Endodermal cell (in vitro differentiated cells): ENCODE measurements at regions not wholly inside any gene's neighbourhood (a gene's known extent, or its start where the extent isn't known, plus 50 kb on each side); places are given as distances from the start of the nearest gene placed in this dataset.

Source experiments
- DNase-seq: peaks from one replicate; pipeline ENCODE4 v3.0.0-alpha.2; 2017
- H3K27ac ChIP-seq: 2 replicates; pipeline ENCODE4 v1.5.1; 2013; ENCODE audit warnings: mild to moderate bottlenecking, low read depth, low read length, moderate library complexity
- H3K27me3 ChIP-seq: 2 replicates; pipeline ENCODE4 v1.6.1; 2013; ENCODE audit warnings: mild to moderate bottlenecking, low read length, moderate library complexity; ENCODE audit not compliant: insufficient read depth, control insufficient read depth, poor library complexity, severe bottlenecking
- H3K36me3 ChIP-seq: 2 replicates; pipeline ENCODE4 v1.7.0; 2013; ENCODE audit warnings: mild to moderate bottlenecking, low read length, moderate library complexity; ENCODE audit not compliant: control insufficient read depth, insufficient read depth
- H3K4me1 ChIP-seq: one replicate; pipeline ENCODE4 v1.7.0; 2013; ENCODE audit warnings: low read length; ENCODE audit not compliant: control insufficient read depth, insufficient read depth
- H3K4me3 ChIP-seq: 2 replicates; pipeline ENCODE4 v1.5.1; 2013; ENCODE audit warnings: mild to moderate bottlenecking, low read length, moderate library complexity
- H3K9ac ChIP-seq: 2 replicates; pipeline ENCODE4 v1.6.1; 2013; ENCODE audit warnings: mild to moderate bottlenecking, low read length, moderate library complexity; ENCODE audit not compliant: poor library complexity, severe bottlenecking; ENCODE audit errors: extremely low read depth
- H3K9me3 ChIP-seq: 2 replicates; pipeline ENCODE4 v1.6.1; 2013; ENCODE audit warnings: mild to moderate bottlenecking, low read length, moderate library complexity; ENCODE audit not compliant: control insufficient read depth
- H3K27ac Mint-ChIP-seq: 2 replicates; pipeline ENCODE4 v1.8.0; 2020; ENCODE audit warnings: mixed read lengths
- H3K27me3 Mint-ChIP-seq: 2 replicates; pipeline ENCODE4 v1.8.0; 2021; ENCODE audit warnings: mild to moderate bottlenecking, mixed read lengths; ENCODE audit not compliant: insufficient read depth
- H3K36me3 Mint-ChIP-seq: 2 replicates; pipeline ENCODE4 v1.8.0; 2020; ENCODE audit warnings: low read depth, mixed read lengths
- H3K4me1 Mint-ChIP-seq: 2 replicates; pipeline ENCODE4 v1.8.0; 2020; ENCODE audit warnings: mixed read lengths
- H3K4me3 Mint-ChIP-seq: 2 replicates; pipeline ENCODE4 v1.8.0; 2020; ENCODE audit warnings: mild to moderate bottlenecking, moderate library complexity, mixed read lengths
- H3K9me3 Mint-ChIP-seq: 2 replicates; pipeline ENCODE4 v1.8.0; 2020; ENCODE audit warnings: mild to moderate bottlenecking, mixed read lengths
- CTCF ChIP-seq: fragments of 200-600 bp; sonication (generic); conservative IDR thresholded peaks from 2 replicates; pipeline ENCODE4 v1.5.0; 2021; ENCODE audit warnings: antibody characterized with exemption, mild to moderate bottlenecking
- WGBS, 2 experiments: methylation state at CpG; one replicate each; pipeline versions ENCODE4 v1.1.5 to v1.1.7; 2013; ENCODE audit warnings: missing lambda C conversion rate in 2 of 2, mixed read lengths in 1 of 2; ENCODE audit not compliant: insufficient coverage in 1 of 2, insufficient read length in 1 of 2; 5-methylcytosine and 5-hydroxymethylcytosine counted together

GRCh38 chr3:167067787-167068161 is 312.3 kb downstream of the ZBBX start:
- H3K36me3 Mint-ChIP-seq = no peaks in the 10 kb centered on the region
- Histone ChIP-seq H3K4me3 (no peak overlapping the region), H3K9ac (no peak overlapping the region), H3K4me1 (no peaks in the 10 kb centered on the region), H3K36me3 (no peaks in the 10 kb centered on the region), H3K9me3 (no peaks in the 10 kb centered on the region), H3K27ac (no peak overlapping the region), H3K27me3 (no peaks in the 10 kb centered on the region)
- 80 to 91% methylated on average over 2 to 3 of the region's 3 CpGs for WGBS, 2 experiments
- TF ChIP-seq CTCF = no peak
- no peak overlapping the region for H3K27ac Mint-ChIP-seq
- H3K4me3 Mint-ChIP-seq = no peak overlapping the region
- no peaks in the 10 kb centered on the region for H3K27me3 Mint-ChIP-seq
- H3K4me1 Mint-ChIP-seq = no peaks in the 10 kb centered on the region
- no peak for DNase-seq
- H3K9me3 Mint-ChIP-seq = no peaks in the 10 kb centered on the region

DNA sequence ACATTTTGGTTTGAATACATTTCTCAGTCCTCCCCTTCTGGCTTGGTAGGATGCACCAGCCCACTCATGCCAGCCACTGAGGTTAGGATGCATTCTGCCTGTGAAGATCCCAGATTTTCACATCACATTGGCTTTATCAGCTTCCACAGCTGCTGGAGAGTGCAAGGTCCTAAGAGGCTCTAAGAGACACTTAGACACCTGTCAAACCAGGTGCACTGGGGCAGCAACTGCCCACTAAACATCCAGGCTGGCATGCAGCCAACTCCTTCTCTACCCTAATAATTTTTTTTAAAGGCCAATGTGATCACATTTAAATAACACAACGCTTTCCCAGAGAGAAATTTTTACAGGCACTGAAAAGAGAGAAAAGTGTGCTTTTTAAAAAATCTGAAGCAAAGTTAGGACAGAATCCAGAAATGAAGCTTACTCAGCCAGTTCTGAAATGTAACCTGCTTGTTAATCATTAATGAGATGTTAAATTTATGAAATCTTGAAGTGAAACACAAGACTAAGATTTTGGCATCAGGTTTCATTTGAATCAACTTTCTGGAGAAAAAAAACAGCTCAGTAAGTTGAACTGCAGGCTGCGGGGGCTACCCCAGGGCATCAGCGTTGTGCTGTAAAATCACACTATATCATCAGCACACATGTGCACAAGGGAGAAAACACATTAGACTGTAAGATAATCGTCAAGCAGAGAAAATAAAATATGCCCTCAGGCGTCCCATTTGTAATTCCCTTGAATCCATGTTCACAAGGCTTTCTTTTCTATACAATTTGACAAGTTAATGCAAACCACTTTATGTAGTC is 312.9 kb downstream of the ZBBX start:
- Mint-ChIP-seq H3K36me3 (no peaks in the 10 kb centered on the region), H3K27ac (no peak overlapping the region), H3K27me3 (no peaks in the 10 kb centered on the region), H3K4me3 (no peak overlapping the region), H3K9me3 (no peaks in the 10 kb centered on the region), H3K4me1 (no peaks in the 10 kb centered on the region)
- Histone ChIP-seq H3K27ac (no peak overlapping the region), H3K9ac (no peak overlapping the region), H3K4me3 (no peak overlapping the region), H3K9me3 (no peaks in the 10 kb centered on the region), H3K27me3 (no peaks in the 10 kb centered on the region), H3K4me1 (no peaks in the 10 kb centered on the region), H3K36me3 (no peaks in the 10 kb centered on the region)
- no peak for DNase-seq
- 84 to 88% methylated on average over 1 to 5 of the region's 5 CpGs for whole genome bisulfite sequencing, 2 experiments
- TF ChIP-seq CTCF = no peak

DNA sequence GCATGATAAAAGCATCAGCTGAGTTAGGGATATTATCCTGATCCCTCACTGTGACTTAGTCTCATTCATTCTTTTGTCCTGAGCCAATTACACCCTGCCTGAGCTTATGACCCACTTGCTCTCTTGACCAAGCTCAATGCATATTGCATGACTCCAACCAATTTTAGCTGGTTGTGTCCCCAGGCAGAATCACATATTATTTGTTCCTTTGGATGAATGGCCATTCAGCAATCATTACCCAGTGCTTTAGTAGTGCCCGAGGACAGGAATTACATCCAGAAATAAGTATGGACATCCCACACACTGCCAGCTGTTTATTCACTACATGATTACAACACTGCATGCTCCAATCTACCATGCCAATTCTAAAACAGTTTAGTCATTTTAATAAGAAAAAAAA is 322.5 kb downstream of the ZBBX start:
- Mint-ChIP-seq H3K36me3 (no peaks in the 10 kb centered on the region), H3K4me1 (peaks cover 1% of the 10 kb centered on the region), H3K27ac (no peak overlapping the region), H3K9me3 (peaks cover 3% of the 10 kb centered on the region), H3K4me3 (no peak overlapping the region), H3K27me3 (no peaks in the 10 kb centered on the region)
- no peak overlapping the region for H3K9ac ChIP-seq
- no peak overlapping the region for H3K4me3 ChIP-seq
- DNase-seq = no peak
- WGBS, 2 experiments = 83 to 94% methylated on average over 1 of the region's 1 CpG
- peak overlapping the region; percentile 64 for H3K27ac ChIP-seq
- no peaks in the 10 kb centered on the region for H3K36me3 ChIP-seq
- no peaks in the 10 kb centered on the region for H3K27me3 ChIP-seq
- no peak for TF ChIP-seq CTCF
- no peaks in the 10 kb centered on the region for H3K9me3 ChIP-seq
- H3K4me1 ChIP-seq = no peaks in the 10 kb centered on the region
